PFSK-1 (cell line): ENCODE measurements at regions not wholly inside any gene's neighbourhood (a gene's known extent, or its start where the extent isn't known, plus 50 kb on each side); places are given as distances from the start of the nearest gene placed in this dataset.

Experiments
- FOXP2 ChIP-seq: optimal IDR thresholded peaks from 2 replicates; pipeline ENCODE3; 2011; ENCODE audit warnings: borderline replicate concordance, control low read depth, inconsistent platforms; ENCODE audit not compliant: insufficient read depth; ENCODE audit errors: extremely low read length, extremely low read depth
- POLR2AphosphoS5 ChIP-seq: IDR thresholded peaks from 2 replicates; pipeline ENCODE4 v1.6.1; 2012; ENCODE audit warnings: low read depth, mild to moderate bottlenecking, control low read depth, low read length, moderate library complexity
- REST ChIP-seq, 2 experiments: IDR thresholded peaks; 2 replicates each; pipeline versions ENCODE4 v1.6.1 to v1.8.0; 2011 to 2012; ENCODE audit warnings: low read depth in 2 of 2, low read length in 2 of 2, control low read depth in 1 of 2, inconsistent platforms in 1 of 2, mild to moderate bottlenecking in 1 of 2, moderate library complexity in 1 of 2; ENCODE audit not compliant: insufficient read depth in 1 of 2
- SIN3A ChIP-seq: IDR thresholded peaks from 2 replicates; pipeline ENCODE4 v1.6.1; 2012; ENCODE audit warnings: mild to moderate bottlenecking, low read length, moderate library complexity, borderline replicate concordance; ENCODE audit not compliant: insufficient read depth
- TAF1 ChIP-seq: IDR thresholded peaks from 2 replicates; pipeline ENCODE4 v1.6.1; 2012; ENCODE audit warnings: low read length, control low read depth, borderline replicate concordance; ENCODE audit not compliant: insufficient read depth

GRCh38 chr1:164272156-164272555 is 286.8 kb upstream of the PBX1 start:
- no peak for TF ChIP-seq FOXP2
- no peak for TF ChIP-seq POLR2AphosphoS5
- no peak for TF ChIP-seq TAF1
- TF ChIP-seq REST (IDR thresholded peaks at IDR 0.05; ENCODE audit: insufficient read depth in 1 of 2, low read depth in 2 of 2, low read length in 2 of 2): no peak
- no peak for TF ChIP-seq SIN3A
